GM12878 (cell line): ENCODE measurements at regions not wholly inside any gene's neighbourhood (a gene's known extent, or its start where the extent isn't known, plus 50 kb on each side); places are given as distances from the start of the nearest gene placed in this dataset.

Experiments
- ATAC-seq: fragments of 200-7000 bp; cut with Tn5 transposase; 3 replicates; pipeline ENCODE4 v1.9.1; 2020; ENCODE audit warnings: mild to moderate bottlenecking, moderate library complexity
- BruUV-seq: library from RNA; stranded (reverse); fragments of 400-500 nt; replicated peaks from 2 replicates; lab custom pipeline; 2021; lab: Mats Ljungman, UMichigan
- CTCF ChIA-PET: fragments of 300-600 bp; sonication (Branson Sonifier 250); formaldehyde crosslinking; extraction: SDS; loops from one replicate; lab custom pipeline; 2021; ENCODE audit warnings: inconsistent platforms; lab: Yijun Ruan, JAX
- POLR2A ChIA-PET: fragments of 350-600 bp; formaldehyde crosslinking; extraction: SDS; loops from one replicate; lab custom pipeline; 2021; ENCODE audit warnings: inconsistent platforms; lab: Charles Lee
- RAD21 ChIA-PET: fragments of 300-600 bp; sonication (Branson Sonifier 250); formaldehyde crosslinking; loops from one replicate; lab custom pipeline; 2023; ENCODE audit warnings: antibody characterized with exemption; ENCODE audit not compliant: unreplicated experiment; lab: Charles Lee
- SMC1A ChIA-PET: fragments of 300-600 bp; sonication (Branson Sonifier 250); formaldehyde crosslinking; loops from one replicate; lab custom pipeline; 2023; ENCODE audit not compliant: unreplicated experiment, uncharacterized antibody; lab: Charles Lee
- DNase-seq: peaks from one replicate; pipeline ENCODE4 v3.0.0-alpha.2; 2011; ENCODE audit warnings: low read depth, low spot score
- FAIRE-seq: peaks from 3 replicates; lab custom pipeline; 2011; peaks lifted over from hg19 to GRCh38; lab: Jason Lieb, UNC
- H2AFZ ChIP-seq: 2 replicates; pipeline ENCODE4 v1.6.0; 2011; ENCODE audit warnings: low read depth, low read length, control low read depth; ENCODE audit not compliant: control insufficient read depth
- H3K27ac ChIP-seq: 2 replicates; pipeline ENCODE4 v1.5.1; 2011; ENCODE audit warnings: control low read depth; ENCODE audit not compliant: control insufficient read depth, insufficient read depth
- H3K27me3 ChIP-seq, 2 experiments: replicated peaks in 1 of 2; 2 replicates each; pipeline versions ENCODE4 v1.6.0 to v1.6.1; 2011; ENCODE audit warnings: low read length in 1 of 2; ENCODE audit not compliant: control insufficient read depth in 2 of 2, insufficient read depth in 2 of 2
- H3K36me3 ChIP-seq, 2 experiments: 2 replicates each; pipeline ENCODE4 v1.5.1; 2011; ENCODE audit warnings: low read length in 1 of 2; ENCODE audit not compliant: control insufficient read depth in 2 of 2, insufficient read depth in 2 of 2
- H3K4me1 ChIP-seq: 2 replicates; pipeline ENCODE4 v1.6.1; 2011; ENCODE audit warnings: mild to moderate bottlenecking, low read length, moderate library complexity, mixed read lengths; ENCODE audit not compliant: control insufficient read depth, insufficient read depth
- H3K4me2 ChIP-seq: 2 replicates; pipeline ENCODE4 v1.6.0; 2011; ENCODE audit warnings: control low read depth; ENCODE audit not compliant: control insufficient read depth, insufficient read depth
- H3K4me3 ChIP-seq: fragments of 200-600 bp; sonication (generic); 2 replicates; pipeline ENCODE4 v1.5.1; 2016
- H3K79me2 ChIP-seq: 2 replicates; pipeline ENCODE4 v1.6.0; 2011; ENCODE audit warnings: low read length; ENCODE audit not compliant: control insufficient read depth, insufficient read depth
- H3K9ac ChIP-seq: 2 replicates; pipeline ENCODE4 v1.8.0; 2011; ENCODE audit warnings: low read length, control low read depth, mixed read lengths; ENCODE audit not compliant: control insufficient read depth, insufficient read depth
- H3K9me3 ChIP-seq: replicated peaks from 3 replicates; pipeline ENCODE4 v1.5.1; 2011; ENCODE audit warnings: mild to moderate bottlenecking, low read length; ENCODE audit not compliant: control insufficient read depth, insufficient read depth
- H4K20me1 ChIP-seq: 2 replicates; pipeline ENCODE4 v1.6.0; 2011; ENCODE audit not compliant: control insufficient read depth, insufficient read depth
- ATF3 ChIP-seq: IDR thresholded peaks from 2 replicates; pipeline ENCODE4 v1.6.1; 2011; ENCODE audit warnings: low read depth, mild to moderate bottlenecking, low read length, moderate library complexity, borderline replicate concordance; ENCODE audit errors: extremely low read depth
- CEBPZ ChIP-seq: fragments of 150-350 bp; IDR thresholded peaks from 2 replicates; pipeline ENCODE4 v1.6.1; 2016; ENCODE audit warnings: low read depth, low read length
- HSF1 ChIP-seq: fragments of 150-350 bp; IDR thresholded peaks from 2 replicates; pipeline ENCODE4 v1.6.1; 2014; ENCODE audit warnings: mild to moderate bottlenecking, low read depth, low read length
- NFYA ChIP-seq: IDR thresholded peaks from 2 replicates; pipeline ENCODE4 v1.6.1; 2011; ENCODE audit warnings: low read depth, mild to moderate bottlenecking, low read length, improper control_type of control experiment, borderline replicate concordance
- NR2C1 ChIP-seq: fragments of 450-650 bp; IDR thresholded peaks from 2 replicates; pipeline ENCODE4 v1.6.1; 2017; ENCODE audit warnings: antibody characterized with exemption, mild to moderate bottlenecking, moderate library complexity
- POU2F2 ChIP-seq: IDR thresholded peaks from 3 replicates; pipeline ENCODE4 v1.6.1; 2011; ENCODE audit warnings: low read depth, mild to moderate bottlenecking, low read length, borderline replicate concordance
- SUPT20H ChIP-seq: IDR thresholded peaks from 2 replicates; pipeline ENCODE4 v1.6.1; 2011; ENCODE audit warnings: low read depth, mild to moderate bottlenecking, low read length, moderate library complexity, borderline replicate concordance; ENCODE audit not compliant: control insufficient read depth
- WGBS: methylation state at CpG from one replicate; pipeline ENCODE4 v1.1.6; 2016; ENCODE audit warnings: low lambda C conversion rate; ENCODE audit not compliant: insufficient replicate concordance, insufficient coverage; ENCODE audit errors: missing lambda C conversion rate; 5-methylcytosine and 5-hydroxymethylcytosine counted together
- in situ Hi-C: fragments of 300-500 bp; cut with MboI; formaldehyde crosslinking; loops from 9 replicates; pipeline ENCODE4 v1.14.3; 2018; ENCODE audit warnings: mixed read lengths
- intact Hi-C: fragments of 100-400 bp; cut with micrococcal nuclease; formaldehyde crosslinking; loops from one replicate; pipeline ENCODE4 v1.14.2; 2022; ENCODE audit not compliant: unreplicated experiment

- no peak for ATAC-seq
- Histone ChIP-seq H3K9ac (no peak overlapping the region), H3K4me1 (no peaks in the 10 kb centered on the region), H3K79me2 (no peaks in the 10 kb centered on the region), H3K4me2 (no peak overlapping the region), H3K27ac (no peak overlapping the region), H2AFZ (no peak overlapping the region), H3K36me3 (no peaks in the 10 kb centered on the region), H3K27me3 (no peaks in the 10 kb centered on the region), H4K20me1 (no peaks in the 10 kb centered on the region), H3K9me3 (no peaks in the 10 kb centered on the region; the same call in 2 of the 3 replicates), H3K4me3 (no peak overlapping the region)
- 0% methylated on average over 2 of the region's 2 CpGs for WGBS
- BruUV-seq: no TSS peak
- POLR2A ChIA-PET: no interaction called here
- no peak for FAIRE-seq
- SMC1A ChIA-PET: interaction anchor here (1.1 kb wide), 1 partner anchor 17 kb away, joined by 3 read pairs; no protein-coding TSS in a partner anchor
- in situ Hi-C loops (no loop called here), intact Hi-C loops (no loop called here)
- CTCF ChIA-PET: no interaction called here
- RAD21 ChIA-PET: no interaction called here
- DNase-seq: no peak
- TF ChIP-seq POU2F2 (no peak), NFYA (no peak), SUPT20H (no peak), HSF1 (no peak), NR2C1 (no peak), ATF3 (no peak), CEBPZ (no peak)
- TF ChIP-seq, all 136 proteins: peak for 0
Observed at GRCh38 chr5:106545325-106545724, 1125.4 kb downstream of the EFNA5 start.
